GM18867 (cell line): ENCODE measurements at regions not wholly inside any gene's neighbourhood (a gene's known extent, or its start where the extent isn't known, plus 50 kb on each side); places are given as distances from the start of the nearest gene placed in this dataset.
"Not testable (repeated sequence)": the region's sequence is repeated elsewhere in the genome, so short reads cannot be mapped to it uniquely, and the experiment has no call there.

Source experiments
- ATAC-seq: cut with Tn5 transposase; IDR thresholded peaks from one replicate; pipeline ENCODE4 v1.9.1; 2021; ENCODE audit warnings: mild to moderate bottlenecking, moderate library complexity; ENCODE audit not compliant: unreplicated experiment

GRCh38 chr1:146521804-146522203, 293.0 kb upstream of the NOTCH2NLA start:
- not testable (repeated sequence) for ATAC-seq

GRCh38 chr1:146513754-146514153, 284.9 kb upstream of the NOTCH2NLA start:
- ATAC-seq: not testable (repeated sequence)

DNA sequence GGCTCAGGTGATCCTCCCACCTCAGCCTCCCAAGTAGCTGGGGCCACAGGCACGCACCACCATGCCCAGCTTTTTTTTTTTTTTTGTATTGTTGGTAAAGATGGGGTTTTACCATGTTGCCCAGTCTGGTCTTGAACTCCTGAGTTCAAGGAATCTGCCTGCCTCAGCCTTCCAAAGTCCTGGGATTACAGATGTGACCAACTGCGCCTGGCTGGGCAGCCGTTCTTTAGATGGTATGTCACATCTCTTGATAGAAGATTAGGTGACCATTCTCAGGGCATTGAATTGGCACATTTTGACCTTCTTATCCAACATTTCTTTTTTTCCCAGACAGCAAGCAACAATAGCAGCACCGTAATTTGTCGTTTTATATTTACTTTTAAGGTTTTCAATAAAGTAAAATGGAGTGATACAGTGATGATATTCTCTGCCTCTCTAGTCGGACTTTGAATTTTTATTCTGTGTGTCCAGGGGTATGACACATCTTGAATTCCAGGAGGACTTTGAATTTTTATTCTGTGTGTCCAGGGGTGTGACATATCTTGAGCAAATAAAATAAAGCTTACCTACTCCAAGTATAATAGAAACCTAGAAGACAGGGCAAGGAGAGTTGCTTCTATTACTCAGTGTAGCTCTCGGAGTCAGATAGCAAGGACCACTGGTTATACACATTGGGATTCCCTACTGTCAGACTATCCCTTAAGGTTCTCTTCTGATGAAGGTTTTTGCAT, 282.4 kb upstream of the NOTCH2NLA start:
- ATAC-seq: not testable (repeated sequence)

- not testable (repeated sequence) for ATAC-seq
These were observed 281.6 kb upstream of the NOTCH2NLA start for GRCh38 chr1:146510248-146510983.

- ATAC-seq: not testable (repeated sequence)
These were observed 275.3 kb upstream of the NOTCH2NLA start for GRCh38 chr1:146504121-146504520.

GRCh38 chr1:146487555-146487954, 258.7 kb upstream of the NOTCH2NLA start:
- ATAC-seq: not testable (repeated sequence)

- ATAC-seq: not testable (repeated sequence)
These were observed 258.3 kb upstream of the NOTCH2NLA start for GRCh38 chr1:146487155-146487554.

- ATAC-seq: not testable (repeated sequence)
These were observed 257.6 kb upstream of the NOTCH2NLA start for GRCh38 chr1:146486300-146487014.

GRCh38 chr1:146484195-146484594, 255.4 kb upstream of the NOTCH2NLA start:
- not testable (repeated sequence) for ATAC-seq

GRCh38 chr1:146479188-146479587, 250.4 kb upstream of the NOTCH2NLA start:
- not testable (repeated sequence) for ATAC-seq

- not testable (repeated sequence) for ATAC-seq
These were observed 249.4 kb upstream of the NOTCH2NLA start for GRCh38 chr1:146478125-146478720.

- not testable (repeated sequence) for ATAC-seq
These were observed 246.3 kb upstream of the NOTCH2NLA start for GRCh38 chr1:146475086-146475485.

DNA sequence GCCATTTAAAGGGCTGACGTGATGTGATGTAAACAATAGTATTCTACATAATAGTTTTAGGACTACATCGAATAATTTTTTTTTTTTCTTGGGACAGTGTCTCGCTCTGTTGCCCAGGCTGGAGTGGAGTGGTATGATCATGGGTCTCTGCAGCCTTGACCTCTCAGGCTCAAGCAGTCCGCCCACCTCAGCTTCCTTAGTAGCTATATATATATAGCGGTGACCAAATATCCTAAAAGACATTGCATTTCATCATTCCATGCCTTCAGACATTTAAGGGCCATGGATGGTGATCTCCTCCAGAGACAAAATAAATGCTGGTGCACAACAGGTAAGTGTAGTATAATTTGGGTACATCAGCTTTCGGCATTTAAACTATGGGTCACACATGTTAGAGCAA, 245.4 kb upstream of the NOTCH2NLA start:
- ATAC-seq: not testable (repeated sequence)

DNA sequence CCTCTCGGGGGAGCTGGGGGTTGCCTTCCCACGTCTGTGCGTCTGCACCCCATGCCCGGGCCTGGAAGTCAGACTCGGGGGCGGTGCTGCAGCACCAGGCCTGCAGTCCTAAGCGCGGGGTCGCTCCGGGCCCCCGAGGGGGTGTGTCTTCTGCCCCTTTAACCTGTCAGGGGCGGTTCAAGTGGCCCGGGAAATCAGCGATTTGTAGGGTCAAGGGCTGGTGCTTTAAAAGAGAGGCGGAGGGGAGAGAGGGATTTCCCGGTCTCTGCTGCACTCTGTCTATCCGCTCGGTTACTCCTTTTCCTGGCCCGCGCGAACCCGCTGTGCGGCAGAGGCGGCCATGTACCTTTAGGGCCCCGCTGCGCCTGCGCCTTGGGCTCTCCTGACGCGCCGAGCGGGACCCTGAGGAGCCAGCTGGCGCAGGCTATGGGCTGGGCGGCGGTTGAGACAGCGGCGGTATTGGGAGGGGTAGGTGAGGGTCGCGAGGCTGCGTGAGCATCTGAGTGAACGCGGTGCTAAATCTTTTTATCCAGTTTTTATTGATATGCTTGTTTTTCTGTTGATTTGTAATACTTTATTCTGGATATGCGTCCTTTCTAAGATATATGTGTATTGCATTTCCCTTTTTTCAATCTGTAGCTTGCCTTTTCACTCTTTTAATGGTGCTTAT, 243.5 kb upstream of the NOTCH2NLA start:
- peak; percentile 87 for ATAC-seq

DNA sequence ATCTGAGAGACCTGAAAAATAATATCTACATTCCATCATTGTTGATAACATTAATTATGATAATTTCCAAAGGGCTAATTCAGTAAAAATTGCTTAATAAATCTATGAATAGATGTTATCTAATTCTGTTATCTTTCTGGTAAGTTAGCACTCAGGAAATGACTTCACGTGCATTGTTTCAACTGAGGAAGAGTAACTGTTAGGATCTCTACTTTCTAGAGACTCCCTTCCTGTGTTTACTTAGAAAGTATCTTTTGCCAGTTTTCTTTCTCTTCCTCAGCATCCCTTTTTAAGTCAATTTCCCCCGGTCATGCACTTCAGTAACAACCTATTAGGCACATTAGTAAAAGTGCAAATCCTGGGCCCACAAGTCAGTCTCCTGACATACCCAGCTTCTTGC, 231.1 kb upstream of the NOTCH2NLA start:
- not testable (repeated sequence) for ATAC-seq

DNA sequence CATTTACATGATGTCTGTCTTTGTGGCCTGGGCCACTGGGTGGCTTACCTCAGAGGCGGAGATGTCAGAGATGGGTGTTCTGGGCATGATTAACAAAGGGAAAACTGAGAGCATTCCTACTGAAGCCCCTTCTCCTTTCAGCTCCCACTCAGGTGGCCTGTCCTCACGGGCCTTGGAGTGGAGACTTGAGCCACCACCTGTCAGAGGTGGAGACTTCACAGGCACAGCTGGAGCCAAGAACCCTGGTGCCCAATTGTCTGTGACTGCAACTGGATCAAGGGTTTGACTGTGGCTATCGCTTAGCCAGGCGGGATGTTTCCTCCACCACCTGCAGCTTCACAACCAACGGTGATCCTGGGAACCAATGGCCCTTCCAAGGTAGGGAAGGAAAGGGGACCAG, 230.5 kb upstream of the NOTCH2NLA start:
- ATAC-seq: not testable (repeated sequence)

DNA sequence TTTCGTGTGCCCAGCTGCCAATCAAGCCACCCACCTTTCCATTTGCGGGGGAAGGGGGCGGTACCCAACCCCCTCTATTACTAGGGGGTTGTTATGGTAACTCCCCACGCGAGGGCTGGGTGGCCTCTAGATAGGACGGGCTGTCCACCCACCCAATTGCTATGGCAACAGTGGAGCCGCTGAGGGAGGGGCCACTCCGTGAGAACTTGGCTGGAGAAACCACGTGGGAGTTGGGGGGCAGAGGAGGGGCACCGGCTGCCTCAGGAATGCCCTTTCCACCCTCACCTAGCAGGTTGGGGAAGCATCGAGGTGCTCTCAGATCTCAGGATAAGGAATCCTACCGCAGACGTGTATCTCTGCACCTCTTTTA, 220.0 kb upstream of the NOTCH2NLA start:
- ATAC-seq: not testable (repeated sequence)

DNA sequence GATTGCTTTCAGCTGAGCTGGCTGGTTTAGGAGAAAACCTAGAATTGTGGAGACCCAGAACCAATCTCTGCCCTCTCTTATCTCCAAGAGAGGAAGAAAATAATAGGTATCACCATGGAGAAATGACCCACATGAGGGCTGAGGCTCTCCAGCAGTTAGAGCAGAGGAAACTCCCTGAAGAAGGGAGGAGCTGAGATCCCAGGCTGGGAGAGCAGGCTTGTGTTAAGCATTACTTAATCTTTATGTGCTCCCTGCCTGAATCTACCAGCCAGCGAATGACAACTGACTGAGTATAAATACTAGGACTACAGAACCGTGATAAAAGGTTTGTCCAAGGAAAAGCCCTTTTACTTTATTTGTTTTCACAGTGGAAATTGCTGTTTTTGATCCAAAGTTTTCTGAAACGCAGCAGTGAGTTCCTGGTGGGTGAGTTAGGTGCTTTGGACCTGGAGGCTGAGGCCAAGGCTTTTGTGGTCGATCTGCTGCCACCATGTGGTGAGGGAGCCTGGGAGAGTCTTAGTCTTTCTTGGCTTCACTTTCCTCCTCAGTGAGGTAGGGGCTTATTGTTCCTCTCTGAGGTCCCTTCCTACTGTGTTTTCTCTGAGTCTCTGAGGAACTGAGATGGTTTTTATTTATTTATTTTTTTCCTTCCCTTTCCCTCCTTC, 219.5 kb upstream of the NOTCH2NLA start:
- not testable (repeated sequence) for ATAC-seq

DNA sequence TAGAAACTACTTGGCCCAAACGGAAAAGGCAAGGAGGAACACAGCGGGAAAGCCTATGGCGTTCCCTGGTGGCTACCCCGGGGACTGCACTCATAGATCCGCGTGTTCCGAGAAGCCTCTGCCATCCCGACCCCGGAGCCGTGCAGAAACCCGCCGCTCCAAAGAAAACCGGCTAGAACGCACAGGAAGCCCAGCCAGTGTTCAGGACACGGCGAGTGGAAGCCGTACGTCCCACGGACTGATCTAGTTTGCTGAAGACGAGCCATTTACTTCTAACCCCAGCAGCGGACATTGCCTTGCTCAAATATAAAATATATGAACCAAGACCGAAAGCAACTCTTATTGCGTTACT, 215.0 kb upstream of the NOTCH2NLA start:
- ATAC-seq: not testable (repeated sequence)
